ENCODE measurements at regions not wholly inside any gene's neighbourhood (a gene's known extent, or its start where the extent isn't known, plus 50 kb on each side); places are given as distances from the start of the nearest gene placed in this dataset.

- TF ChIP-seq GATA2 (IDR thresholded peaks at IDR 0.05; ENCODE audit: low read depth, low read length) (no peak), GATA3 (IDR thresholded peaks at IDR 0.05; ENCODE audit: low read depth, low read length) (no peak)
Measured at GRCh38 chr6:11428371-11428770, 109.2 kb upstream of the TMEM170B start.

Measured in SH-SY5Y (cell line).